Subcutaneous abdominal adipose tissue (tissue), 5 donors: ENCODE measurements at regions not wholly inside any gene's neighbourhood (a gene's known extent, or its start where the extent isn't known, plus 50 kb on each side); places are given as distances from the start of the nearest gene placed in this dataset.

Source experiments
- H3K27ac ChIP-seq: one replicate; pipeline ENCODE4 v1.7.0; 2013; ENCODE audit warnings: low read depth, mild to moderate bottlenecking, inconsistent platforms, low read length, moderate library complexity
- H3K27me3 ChIP-seq, 5 donors: one replicate each; pipeline ENCODE4 v1.7.0; 2013; ENCODE audit warnings: low read length in 5 of 5, inconsistent platforms in 1 of 5; ENCODE audit not compliant: control insufficient read depth in 5 of 5, insufficient read depth in 4 of 5
- H3K36me3 ChIP-seq, 5 donors: one replicate each; pipeline ENCODE4 v1.7.0; 2013; ENCODE audit warnings: low read length in 5 of 5; ENCODE audit not compliant: control insufficient read depth in 5 of 5, insufficient read depth in 5 of 5
- H3K4me1 ChIP-seq, 5 donors: one replicate each; pipeline ENCODE4 v1.7.0; 2013; ENCODE audit warnings: low read length in 5 of 5, mild to moderate bottlenecking in 3 of 5, moderate library complexity in 1 of 5; ENCODE audit not compliant: control insufficient read depth in 5 of 5, insufficient read depth in 5 of 5
- H3K4me3 ChIP-seq, 5 donors: one replicate each; pipeline ENCODE4 v1.7.0; 2013; ENCODE audit warnings: low read length in 5 of 5, low read depth in 1 of 5
- H3K9ac ChIP-seq, 5 donors: one replicate each; pipeline ENCODE4 v1.7.0; 2013; ENCODE audit warnings: low read length in 5 of 5, mild to moderate bottlenecking in 4 of 5, moderate library complexity in 3 of 5
- H3K9me3 ChIP-seq, 5 donors: one replicate each; pipeline ENCODE4 v1.7.0; 2013; ENCODE audit warnings: low read length in 5 of 5; ENCODE audit not compliant: control insufficient read depth in 5 of 5
- donor health status: healthy.
- donor health status: healthy.
- donor health status: healthy.
- donor health status: healthy.
- donor health status: healthy.

DNA sequence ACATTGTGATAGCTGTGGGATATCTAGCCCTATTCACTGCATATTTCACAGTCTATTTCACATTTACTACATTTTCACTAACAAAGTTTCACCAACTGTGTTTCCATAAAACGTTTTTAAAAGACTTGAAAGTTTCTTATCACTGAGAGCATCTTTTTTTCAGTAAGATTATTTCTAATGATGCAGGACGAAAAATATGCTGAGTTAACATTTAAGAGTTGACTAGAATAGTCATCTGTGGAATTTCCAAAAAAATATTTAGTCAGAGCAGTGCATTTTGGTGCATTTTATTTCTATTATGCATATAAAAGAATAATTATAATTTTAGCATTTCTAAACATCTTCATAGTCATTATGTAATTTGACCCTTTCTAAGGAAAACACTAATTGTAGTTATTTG, 143.8 kb upstream of the CLEC14A start:
- Histone ChIP-seq H3K9me3 (no peaks in the 10 kb centered on the region), H3K27me3 (no peaks in the 10 kb centered on the region), H3K27ac (no peak overlapping the region), H3K4me3 (no peak overlapping the region), H3K36me3 (no peaks in the 10 kb centered on the region), H3K4me1 (no peaks in the 10 kb centered on the region), H3K9ac (no peak overlapping the region)

DNA sequence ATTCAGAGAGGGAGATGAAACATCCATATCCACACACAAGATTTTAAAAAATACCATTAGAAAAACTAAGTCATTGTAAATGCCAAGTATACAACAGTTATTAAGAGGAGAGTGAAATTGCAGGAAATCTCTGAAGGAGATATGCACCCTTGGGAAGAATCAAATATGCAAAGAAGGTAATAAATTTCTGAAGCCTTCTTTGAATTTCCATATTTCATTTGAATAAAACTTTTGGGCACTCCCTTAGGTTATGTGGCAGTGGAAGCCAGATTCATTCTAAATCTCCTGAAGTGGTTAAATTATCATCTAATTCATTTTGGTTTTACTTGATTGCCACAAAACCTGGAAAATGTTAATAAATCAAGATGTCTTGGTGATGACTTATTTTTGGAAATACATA, 138.9 kb upstream of the CLEC14A start:
- peaks cover 0 to 12% (median 0%) of the 10 kb centered on the region in 5 donors for H3K4me1 ChIP-seq
- no peak overlapping the region for H3K4me3 ChIP-seq
- H3K36me3 ChIP-seq = no peaks in the 10 kb centered on the region
- H3K9ac ChIP-seq = no peak overlapping the region
- no peaks in the 10 kb centered on the region for H3K9me3 ChIP-seq
- no peak overlapping the region for H3K27ac ChIP-seq
- H3K27me3 ChIP-seq = no peaks in the 10 kb centered on the region

- H3K27ac ChIP-seq = no peak overlapping the region
- H3K4me3 ChIP-seq = no peak overlapping the region
- peaks cover 0 to 12% (median 0%) of the 10 kb centered on the region in 5 donors for H3K4me1 ChIP-seq
- no peaks in the 10 kb centered on the region for H3K27me3 ChIP-seq
- H3K36me3 ChIP-seq = no peaks in the 10 kb centered on the region
- H3K9ac ChIP-seq = no peak overlapping the region
- H3K9me3 ChIP-seq = no peaks in the 10 kb centered on the region
Observed at GRCh38 chr14:38394064-38394463, 138.2 kb upstream of the CLEC14A start.

GRCh38 chr14:38391334-38391733, 135.4 kb upstream of the CLEC14A start:
- Histone ChIP-seq H3K9ac (no peak overlapping the region), H3K36me3 (no peaks in the 10 kb centered on the region), H3K4me1 (peaks cover 0 to 12% (median 0%) of the 10 kb centered on the region in 5 donors), H3K27ac (peak overlapping the region; percentile 48), H3K27me3 (no peaks in the 10 kb centered on the region), H3K9me3 (no peaks in the 10 kb centered on the region), H3K4me3 (no peak overlapping the region)

DNA sequence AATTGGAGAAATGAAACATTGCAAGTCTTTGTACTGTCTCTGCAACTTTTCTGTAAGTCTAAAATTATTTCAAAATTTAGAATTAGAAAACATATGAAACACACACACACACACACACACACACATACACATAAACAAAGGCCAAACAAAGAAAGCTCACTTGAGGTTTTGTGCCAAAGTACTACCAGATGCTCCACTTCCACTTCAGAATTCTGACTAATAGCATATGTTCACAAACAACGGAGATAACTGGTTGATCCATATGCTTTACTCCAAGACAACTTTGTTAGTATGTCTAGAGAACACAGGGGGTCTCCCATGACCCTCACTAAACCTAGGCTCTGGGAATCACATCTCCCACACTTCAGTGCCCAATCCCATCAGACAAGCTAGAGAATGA, 133.8 kb upstream of the CLEC14A start:
- Histone ChIP-seq H3K4me1 (peaks cover 0 to 12% (median 0%) of the 10 kb centered on the region in 5 donors), H3K36me3 (no peaks in the 10 kb centered on the region), H3K9ac (no peak overlapping the region), H3K27me3 (no peaks in the 10 kb centered on the region), H3K9me3 (no peaks in the 10 kb centered on the region), H3K27ac (no peak overlapping the region), H3K4me3 (no peak overlapping the region)

GRCh38 chr14:38387821-38388220, 131.9 kb upstream of the CLEC14A start:
- no peak overlapping the region for H3K27ac ChIP-seq
- no peak overlapping the region for H3K4me3 ChIP-seq
- H3K27me3 ChIP-seq = no peaks in the 10 kb centered on the region
- no peaks in the 10 kb centered on the region for H3K9me3 ChIP-seq
- no peak overlapping the region for H3K9ac ChIP-seq
- H3K4me1 ChIP-seq = peaks cover 0 to 12% (median 0%) of the 10 kb centered on the region in 5 donors
- no peaks in the 10 kb centered on the region for H3K36me3 ChIP-seq

DNA sequence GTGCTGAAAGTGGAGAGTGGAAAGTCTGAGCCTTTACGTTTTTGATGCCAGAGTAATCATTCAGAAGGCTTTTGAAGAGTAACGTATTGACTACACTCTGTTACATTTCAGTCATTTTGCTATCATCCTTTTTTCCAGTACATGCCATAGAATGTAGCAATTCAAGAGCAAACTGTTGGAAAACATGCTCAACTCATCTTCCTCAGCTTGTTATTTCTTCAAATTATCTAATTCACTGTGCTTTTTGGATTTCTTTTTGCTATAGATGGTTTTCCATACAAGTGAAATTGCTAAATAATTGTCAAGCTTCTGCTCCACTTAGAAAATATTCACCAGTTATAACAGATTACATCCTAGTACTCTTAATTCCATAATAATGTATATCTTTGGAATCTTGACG, 129.9 kb upstream of the CLEC14A start:
- H3K27me3 ChIP-seq = no peaks in the 10 kb centered on the region
- no peaks in the 10 kb centered on the region for H3K36me3 ChIP-seq
- no peak overlapping the region for H3K9ac ChIP-seq
- no peak overlapping the region for H3K27ac ChIP-seq
- H3K4me1 ChIP-seq = no peaks in the 10 kb centered on the region
- H3K9me3 ChIP-seq = peaks cover 0 to 4% (median 0%) of the 10 kb centered on the region in 5 donors
- no peak overlapping the region for H3K4me3 ChIP-seq

GRCh38 chr14:38385343-38385742, 129.4 kb upstream of the CLEC14A start:
- Histone ChIP-seq H3K27ac (no peak overlapping the region), H3K9me3 (peaks cover 0 to 8% (median 0%) of the 10 kb centered on the region in 5 donors), H3K9ac (no peak overlapping the region), H3K27me3 (no peaks in the 10 kb centered on the region), H3K4me1 (no peaks in the 10 kb centered on the region), H3K36me3 (no peaks in the 10 kb centered on the region), H3K4me3 (no peak overlapping the region)

DNA sequence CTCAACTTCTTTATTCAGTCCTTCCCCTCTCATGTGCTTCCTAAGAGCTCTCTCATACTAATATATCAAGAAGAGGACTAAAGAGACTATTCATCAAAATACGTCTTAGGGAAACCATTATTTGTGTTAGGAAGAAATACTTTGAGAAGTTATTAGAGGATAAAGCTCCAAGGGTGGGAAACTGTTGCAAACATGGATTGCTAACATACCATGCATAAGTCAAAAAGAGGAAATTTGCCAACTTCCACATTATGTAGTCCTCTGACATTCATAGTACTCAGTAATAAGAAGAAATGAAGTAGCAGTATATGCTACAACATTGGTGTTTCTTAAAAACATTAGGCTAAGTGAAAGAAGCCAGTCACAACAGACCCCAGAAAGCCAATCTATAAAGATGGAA, 128.8 kb upstream of the CLEC14A start:
- Histone ChIP-seq H3K27me3 (no peaks in the 10 kb centered on the region), H3K4me3 (no peak overlapping the region), H3K9ac (no peak overlapping the region), H3K9me3 (peaks cover 0 to 8% (median 0%) of the 10 kb centered on the region in 5 donors), H3K36me3 (no peaks in the 10 kb centered on the region), H3K4me1 (no peaks in the 10 kb centered on the region), H3K27ac (no peak overlapping the region)

DNA sequence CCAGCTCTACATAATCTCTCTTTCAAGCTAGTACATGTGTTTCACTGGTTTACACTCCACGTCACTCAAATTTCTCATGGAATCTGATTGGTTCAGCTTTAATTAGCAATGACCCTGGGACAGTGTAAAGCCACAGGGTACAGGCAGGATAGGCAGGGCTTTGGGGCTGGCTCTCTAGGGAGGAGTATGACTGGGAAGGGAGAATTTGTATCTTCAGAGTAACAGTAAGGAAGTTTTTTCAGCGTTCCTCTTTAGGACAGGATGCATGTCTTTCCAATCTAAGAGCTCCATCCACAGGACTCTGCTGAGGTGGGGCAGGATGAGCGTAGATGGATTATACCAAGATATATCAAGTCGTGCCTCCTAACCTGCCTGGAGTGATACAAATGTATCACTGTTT, 112.0 kb upstream of the CLEC14A start:
- no peak overlapping the region for H3K9ac ChIP-seq
- H3K27ac ChIP-seq = no peak overlapping the region
- H3K4me1 ChIP-seq = peaks cover 0 to 4% (median 0%) of the 10 kb centered on the region in 5 donors
- H3K36me3 ChIP-seq = no peaks in the 10 kb centered on the region
- no peaks in the 10 kb centered on the region for H3K9me3 ChIP-seq
- no peaks in the 10 kb centered on the region for H3K27me3 ChIP-seq
- no peak overlapping the region for H3K4me3 ChIP-seq

GRCh38 chr14:38366374-38366773, 110.5 kb upstream of the CLEC14A start:
- Histone ChIP-seq H3K4me3 (no peak overlapping the region), H3K4me1 (peaks cover 0 to 4% (median 0%) of the 10 kb centered on the region in 5 donors), H3K9me3 (no peaks in the 10 kb centered on the region), H3K9ac (no peak overlapping the region), H3K27ac (no peak overlapping the region), H3K36me3 (no peaks in the 10 kb centered on the region), H3K27me3 (no peaks in the 10 kb centered on the region)
